NCI-H2107 treated with DMSO at 0.1 percent for 48 hours (cell line): ENCODE measurements at regions not wholly inside any gene's neighbourhood (a gene's known extent, or its start where the extent isn't known, plus 50 kb on each side); places are given as distances from the start of the nearest gene placed in this dataset.

Experiments
- DNase-seq: peaks from one replicate; lab custom pipeline; 2025; ENCODE audit not compliant: unreplicated experiment; lab: John Stamatoyannopoulos, UW

DNA sequence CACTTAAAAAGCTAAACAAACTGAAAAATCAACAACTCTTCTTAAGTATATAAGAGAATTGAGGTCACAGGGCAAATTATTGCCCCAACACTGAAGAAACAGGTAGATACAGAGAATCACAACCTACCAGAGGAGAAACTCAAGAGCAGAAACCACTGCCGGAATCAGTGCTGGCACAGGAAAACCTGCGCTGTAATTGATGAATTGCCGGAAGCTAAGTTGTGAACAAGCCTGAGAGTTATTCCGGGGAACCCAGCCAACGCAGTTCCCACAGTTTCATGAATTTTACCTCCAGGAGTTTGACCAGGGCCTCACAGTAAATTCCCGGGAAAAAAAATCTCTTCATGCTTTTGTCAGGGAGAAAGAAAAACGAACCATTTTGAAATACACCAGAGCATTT is 657.1 kb upstream of the BRINP3 start:
- DNase-seq = no peak

DNA sequence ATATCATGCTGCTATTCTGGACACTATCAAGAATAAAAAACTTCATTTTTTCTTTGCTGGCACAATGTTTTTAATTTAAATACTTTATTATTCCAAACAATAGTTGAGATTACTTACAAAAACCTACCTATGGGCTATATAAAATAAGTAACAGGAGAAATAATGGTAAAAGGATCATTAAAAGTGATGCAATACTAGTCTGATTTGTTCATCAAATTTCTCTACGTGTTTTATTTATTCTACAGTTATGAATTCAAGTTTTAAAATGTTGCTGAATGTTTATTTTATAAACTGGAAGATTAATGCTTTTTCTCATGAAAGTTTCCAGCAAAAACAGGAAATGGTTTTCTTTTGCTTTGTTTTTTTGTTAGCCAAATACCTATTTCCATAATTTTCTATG is 662.4 kb upstream of the BRINP3 start:
- DNase-seq = no peak

DNA sequence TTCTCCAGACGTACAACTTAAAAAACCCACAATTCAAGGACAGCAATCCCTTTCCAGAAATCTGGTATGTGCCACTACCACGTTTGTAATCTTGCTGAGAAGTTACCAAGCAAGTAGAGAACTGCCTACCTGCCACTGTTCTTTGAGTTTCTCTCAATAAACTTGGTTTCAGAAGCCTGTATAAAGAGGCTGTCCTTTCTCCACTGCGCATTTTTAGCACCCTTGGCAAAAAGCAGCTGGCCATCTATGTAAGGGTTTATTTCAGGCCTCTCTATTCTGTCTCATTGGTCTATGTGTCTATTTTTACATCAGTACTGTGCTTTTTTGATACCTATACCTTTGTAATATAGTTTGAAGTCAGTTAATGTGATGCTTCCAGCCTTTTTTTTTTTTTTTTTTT is 665.1 kb upstream of the BRINP3 start:
- no peak for DNase-seq

DNA sequence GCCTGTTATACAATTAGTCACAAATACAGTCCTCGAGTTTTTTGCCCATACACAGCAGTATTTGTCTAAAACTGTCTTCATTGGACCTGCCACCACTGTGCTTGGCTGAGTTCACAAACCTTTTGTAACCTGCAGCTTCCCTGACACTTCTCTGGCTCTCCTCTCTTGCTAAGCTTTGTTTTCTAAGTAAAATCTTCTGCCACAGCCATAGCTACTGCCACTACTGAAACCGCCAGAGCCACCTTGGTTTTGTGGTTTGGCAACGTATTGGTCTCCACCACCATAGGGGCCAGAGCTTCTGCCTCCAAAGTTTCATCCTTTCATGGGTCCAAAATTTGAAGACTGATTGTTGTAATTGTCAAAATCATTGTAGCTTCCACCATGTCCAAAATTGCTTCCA is 668.2 kb upstream of the BRINP3 start:
- no peak for DNase-seq

DNA sequence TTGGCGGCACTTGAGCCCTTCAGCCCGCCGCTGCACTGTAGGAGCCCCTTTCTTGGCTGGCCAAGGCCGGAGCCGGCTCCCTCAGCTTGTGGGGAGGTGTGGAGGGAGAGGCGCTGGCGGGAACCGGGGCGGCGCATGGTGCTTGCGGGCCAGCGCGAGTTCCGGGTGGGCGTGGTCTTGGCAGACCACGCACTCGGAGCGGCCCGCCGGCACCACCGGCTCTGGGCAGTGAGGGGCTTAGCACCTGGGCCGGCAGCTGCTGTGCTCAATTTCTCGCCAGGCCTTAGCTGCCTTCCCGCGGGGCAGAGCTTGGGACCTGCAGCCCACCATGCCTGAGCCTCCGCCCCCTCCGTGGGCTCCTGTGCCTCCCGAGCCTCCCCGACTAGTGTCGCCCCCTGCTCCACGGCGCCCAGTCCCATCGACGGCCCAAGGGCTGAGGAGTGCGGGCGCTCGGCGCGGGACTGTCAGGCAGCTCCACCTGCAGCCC is 673.7 kb upstream of the BRINP3 start:
- DNase-seq = no peak

DNA sequence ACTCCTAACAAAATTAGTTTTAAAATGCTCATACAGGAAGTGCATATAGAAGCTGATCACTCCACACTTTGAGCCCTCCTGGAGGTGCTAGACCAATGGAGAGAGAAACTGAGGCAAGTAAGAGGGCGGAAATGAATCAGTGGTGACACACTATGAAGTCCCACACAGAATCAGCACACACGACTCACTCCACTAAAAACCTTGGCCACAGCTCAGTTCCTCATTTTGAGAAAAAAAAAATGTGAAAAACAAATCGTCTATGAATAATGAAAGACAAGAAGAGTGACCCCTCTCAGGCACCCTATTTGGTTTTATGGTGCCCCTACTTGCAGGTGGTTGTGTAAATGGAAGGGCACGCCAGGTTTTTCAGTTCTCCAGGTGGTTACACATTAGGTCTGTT is 675.1 kb upstream of the BRINP3 start:
- DNase-seq = no peak

DNA sequence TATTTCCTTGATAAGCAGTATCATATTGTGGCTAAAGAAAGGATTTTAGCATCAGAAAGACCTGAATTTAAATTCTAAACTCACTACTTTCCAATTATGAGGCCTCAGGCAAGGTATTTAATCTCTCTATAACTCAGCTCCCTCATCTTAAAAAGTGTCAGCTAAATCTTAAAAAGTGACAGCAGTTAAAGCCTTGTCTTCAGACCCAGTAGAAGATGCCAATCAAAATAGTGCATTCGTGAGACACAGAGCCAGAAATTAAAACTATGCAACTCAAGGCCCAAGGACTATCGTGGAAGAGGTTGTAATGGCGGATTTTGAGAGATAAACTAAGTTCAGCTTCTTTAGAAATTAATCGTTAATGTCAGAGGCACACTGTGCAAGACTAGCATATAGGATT is 677.5 kb upstream of the BRINP3 start:
- no peak for DNase-seq

DNA sequence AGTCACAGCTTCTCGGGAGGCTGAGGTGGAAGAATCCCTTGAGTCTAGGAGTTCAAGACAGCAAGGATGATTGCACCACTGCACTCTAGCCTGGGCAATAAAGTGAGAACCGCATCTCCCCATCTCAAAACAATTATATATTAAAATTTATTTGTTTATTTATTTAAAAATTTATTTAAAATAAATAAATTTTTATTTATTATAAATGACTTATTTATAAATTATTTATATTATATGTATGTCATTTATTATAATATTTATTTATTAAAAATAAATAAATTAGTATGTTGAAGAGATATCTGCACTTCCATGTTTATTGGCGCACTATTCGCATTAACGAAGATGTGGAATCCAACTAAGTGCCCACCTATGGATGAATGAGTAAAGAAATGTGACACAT is 683.2 kb upstream of the BRINP3 start:
- DNase-seq = no peak

DNA sequence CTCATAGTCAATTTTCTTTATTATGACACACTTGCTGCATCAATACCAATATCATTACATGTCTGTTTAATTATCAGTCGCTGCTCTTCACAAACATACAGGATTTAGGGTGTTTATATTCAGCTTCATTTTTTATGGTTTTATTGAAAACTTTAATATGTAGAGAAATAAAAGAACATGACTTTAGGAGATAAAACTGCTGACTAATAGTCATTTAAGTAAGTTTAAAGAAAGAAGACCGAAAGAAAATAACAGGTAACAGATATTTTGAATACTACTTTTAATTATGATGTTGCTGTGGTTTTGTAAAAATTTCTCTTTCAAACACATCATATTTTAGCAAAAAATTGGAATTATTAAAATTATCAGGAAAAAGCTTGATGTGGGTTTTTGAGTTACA is 685.1 kb upstream of the BRINP3 start:
- no peak for DNase-seq

DNA sequence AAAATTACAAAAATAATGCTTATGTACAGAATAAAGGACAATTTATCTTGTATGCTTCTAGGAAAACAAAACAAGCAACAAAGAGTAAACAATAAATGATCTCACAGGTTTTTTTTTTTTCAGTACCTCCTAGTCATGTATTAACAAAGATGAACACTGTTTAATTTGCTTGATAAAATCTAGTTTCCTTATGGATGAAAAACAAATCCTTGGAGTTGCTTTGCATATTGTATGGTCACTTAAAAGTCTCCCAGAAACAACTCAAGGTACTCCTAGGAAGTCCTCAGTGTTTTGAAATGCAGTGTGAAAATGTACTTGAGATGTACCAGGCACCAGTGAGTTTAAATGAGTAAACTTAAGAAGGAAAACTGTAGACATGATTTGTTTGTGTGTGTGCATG is 686.0 kb upstream of the BRINP3 start:
- DNase-seq = no peak

DNA sequence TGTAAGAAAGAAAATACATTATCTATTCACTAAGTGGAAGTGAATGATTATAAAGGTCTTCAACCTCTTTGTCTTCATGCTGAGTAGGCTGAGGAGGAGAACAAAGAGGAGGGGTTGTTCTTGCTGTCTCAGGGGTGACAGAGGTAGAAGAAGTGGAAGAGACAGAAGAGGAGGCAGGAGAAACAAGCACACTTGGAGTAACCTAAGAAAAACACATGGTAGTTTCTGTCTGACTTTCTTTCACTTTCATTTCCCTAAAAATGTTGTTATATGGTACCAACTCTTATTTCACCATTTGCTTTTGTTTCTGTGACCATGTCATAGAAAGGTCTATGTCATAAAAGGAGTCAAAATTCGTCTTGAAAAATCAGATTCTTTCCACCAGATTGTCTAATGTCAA is 696.6 kb upstream of the BRINP3 start:
- DNase-seq = no peak

DNA sequence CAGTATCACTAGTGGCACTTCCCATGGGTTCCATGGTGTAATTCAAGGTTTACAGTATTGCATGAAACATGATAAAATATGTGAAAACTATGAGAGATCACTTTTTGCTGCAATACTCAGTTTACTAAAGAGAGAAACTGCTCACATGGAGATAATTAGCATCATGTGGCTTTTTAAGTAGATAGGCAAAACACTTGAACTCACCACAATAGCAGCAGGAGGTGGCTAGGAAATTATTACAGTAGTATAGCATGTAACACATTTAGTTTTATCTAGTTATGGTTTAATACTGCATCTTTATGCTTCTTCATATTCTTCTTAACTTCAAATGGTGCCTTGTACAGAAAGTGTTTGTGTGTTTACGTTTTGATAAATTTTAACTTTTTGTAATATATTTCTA is 698.5 kb upstream of the BRINP3 start:
- DNase-seq = peak; percentile 76

DNA sequence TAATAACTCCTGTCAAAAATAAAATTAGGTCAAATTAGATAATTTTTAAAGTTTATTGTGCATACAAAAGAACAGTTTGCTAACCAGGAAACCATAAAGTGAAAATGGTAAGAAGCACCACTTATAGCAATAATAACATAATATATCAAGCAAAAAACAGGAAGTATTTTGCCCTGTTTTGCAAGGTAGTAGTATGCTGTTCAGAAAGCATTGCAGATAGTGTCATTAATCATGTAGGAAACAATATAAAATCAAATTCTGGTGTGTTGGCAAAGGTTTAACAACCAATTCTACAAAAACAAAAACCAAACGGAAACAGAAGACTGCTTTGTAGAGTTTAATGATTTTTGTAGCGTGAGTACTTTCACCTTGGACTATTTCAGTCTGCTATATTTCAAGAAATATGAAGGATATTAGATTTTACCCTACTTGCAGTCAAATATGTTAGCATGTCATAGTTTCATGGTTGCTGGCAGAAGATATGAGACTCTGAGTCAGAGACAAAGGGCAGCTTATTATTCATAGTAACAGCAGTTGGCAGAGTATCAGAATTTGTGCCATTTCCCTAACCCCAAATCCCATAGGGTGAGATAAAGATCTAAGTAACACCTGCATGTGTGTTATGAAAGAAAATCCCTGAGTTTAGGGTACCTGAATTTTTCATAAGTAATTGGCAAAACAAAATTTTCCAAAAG is 729.0 kb upstream of the BRINP3 start:
- no peak for DNase-seq

DNA sequence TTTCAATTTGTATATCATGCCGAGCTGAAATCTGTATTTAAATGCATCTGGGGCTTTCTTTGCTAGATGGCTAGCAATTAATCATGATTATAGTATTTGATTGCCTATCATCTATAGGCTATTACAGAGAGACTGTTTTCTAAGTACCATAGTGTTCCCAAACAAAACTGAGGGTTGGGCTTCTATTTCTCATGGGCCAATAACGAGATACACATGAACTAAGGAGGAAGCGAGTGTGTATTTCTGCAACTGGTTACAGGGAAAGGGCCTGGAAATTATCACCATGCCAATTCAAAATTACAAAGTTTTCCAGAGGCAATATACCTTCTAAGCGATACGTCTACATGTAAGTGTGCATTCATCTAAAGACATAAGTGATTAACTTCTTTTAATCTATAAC is 744.5 kb upstream of the BRINP3 start:
- no peak for DNase-seq

DNA sequence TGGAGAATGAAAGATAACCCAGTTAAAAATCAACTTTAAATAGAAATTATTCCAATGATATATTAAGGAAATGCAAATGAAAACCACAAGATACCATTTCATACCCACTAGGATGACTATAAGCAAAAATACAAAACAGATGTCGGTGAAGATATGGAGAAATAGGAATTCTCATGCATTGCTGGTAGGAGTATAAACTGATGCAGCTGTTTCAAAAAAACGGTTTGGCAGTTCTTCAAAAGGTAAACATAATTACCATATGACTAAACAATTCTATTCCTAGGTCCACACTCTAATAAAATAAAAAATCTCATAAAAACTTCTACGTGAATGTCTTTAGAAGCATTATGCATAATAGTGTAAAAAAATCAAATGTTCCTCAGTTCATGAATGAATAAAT is 763.3 kb upstream of the BRINP3 start:
- DNase-seq = no peak

DNA sequence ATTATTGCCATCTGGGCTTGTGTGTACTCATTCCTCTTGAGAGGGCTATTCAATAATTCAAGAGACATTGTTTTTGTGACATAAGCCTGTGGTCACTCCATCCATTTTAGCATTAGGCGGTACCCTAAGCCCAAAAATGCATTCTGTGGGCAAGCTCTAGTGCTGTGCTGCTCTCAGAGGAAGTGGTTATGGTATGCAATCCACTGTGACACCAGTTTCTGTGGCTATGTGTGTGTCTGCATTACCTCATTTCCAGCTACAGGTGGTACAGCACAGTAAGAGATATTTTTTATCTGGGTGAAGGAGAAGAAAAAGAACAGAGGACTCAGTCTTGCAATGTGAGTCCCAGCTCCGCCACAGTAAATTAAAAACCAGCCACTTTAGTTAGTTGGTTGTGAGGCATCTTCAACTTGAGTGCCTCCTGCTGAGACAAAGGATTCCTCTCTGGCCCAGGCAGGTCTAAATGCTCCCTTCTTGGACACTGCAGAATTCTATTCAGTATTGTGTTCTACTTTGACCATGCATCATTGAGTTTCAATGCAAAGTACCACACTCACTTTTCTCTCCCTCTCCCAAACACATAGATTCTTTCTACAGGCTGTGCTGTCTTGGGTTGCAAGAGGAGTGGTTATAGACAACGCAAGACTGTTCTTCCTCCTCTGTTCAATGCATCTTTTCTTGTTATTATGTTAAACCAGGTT is 777.8 kb upstream of the BRINP3 start:
- peak; percentile 64 for DNase-seq

DNA sequence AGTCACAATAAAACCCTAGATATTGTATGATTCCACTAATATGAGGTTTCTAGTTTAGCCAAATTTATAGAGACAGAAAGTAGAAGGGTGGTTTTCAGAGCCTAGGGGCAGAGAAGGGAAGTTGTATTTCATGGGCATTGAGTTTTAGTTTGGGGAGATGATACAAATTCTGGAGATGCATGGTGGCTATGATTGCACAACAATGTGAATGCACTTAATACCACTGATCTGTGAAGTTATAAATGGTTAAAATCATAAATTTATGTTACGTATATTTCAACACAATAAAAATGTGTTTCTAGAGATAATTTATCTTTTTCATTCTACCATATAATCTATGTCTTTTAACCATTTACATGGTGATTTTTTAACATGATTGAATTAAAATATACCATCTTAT is 779.3 kb upstream of the BRINP3 start:
- no peak for DNase-seq

DNA sequence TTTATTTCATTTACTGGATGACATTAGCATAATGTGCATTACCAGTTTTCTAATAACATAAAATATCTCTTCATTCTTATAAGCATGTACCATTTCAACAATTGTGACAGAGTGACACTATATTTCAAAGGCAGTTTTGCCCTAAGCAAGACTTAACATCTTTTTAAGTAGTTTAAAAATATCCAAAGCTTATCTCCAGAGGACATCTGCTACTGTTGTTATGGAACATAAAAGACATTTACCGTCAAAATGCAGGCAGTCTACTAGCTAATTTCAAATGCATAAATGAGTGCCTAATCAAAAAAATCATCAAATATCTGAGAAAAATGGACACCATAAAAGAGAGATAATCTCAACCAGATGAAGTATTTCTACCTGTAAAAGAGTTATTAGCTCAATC is 782.4 kb upstream of the BRINP3 start:
- no peak for DNase-seq

DNA sequence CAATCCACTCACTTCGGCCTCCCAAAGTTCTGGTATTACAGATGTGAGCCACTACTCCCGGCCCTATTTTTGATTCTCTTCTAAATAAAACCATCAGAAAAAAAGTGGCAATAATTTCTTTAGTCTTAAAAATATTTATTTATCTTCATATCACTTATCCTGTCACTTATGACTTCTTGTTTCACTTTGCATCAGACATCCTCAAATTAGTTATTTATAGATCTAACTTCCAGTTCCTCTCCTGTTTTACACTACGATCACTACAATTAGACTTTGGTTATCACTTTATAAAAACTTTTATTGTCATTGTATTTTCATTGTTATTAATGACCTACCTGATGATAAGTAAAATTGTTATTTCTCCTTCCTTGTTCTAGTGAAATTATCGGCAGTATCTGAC is 783.4 kb upstream of the BRINP3 start:
- DNase-seq = no peak

DNA sequence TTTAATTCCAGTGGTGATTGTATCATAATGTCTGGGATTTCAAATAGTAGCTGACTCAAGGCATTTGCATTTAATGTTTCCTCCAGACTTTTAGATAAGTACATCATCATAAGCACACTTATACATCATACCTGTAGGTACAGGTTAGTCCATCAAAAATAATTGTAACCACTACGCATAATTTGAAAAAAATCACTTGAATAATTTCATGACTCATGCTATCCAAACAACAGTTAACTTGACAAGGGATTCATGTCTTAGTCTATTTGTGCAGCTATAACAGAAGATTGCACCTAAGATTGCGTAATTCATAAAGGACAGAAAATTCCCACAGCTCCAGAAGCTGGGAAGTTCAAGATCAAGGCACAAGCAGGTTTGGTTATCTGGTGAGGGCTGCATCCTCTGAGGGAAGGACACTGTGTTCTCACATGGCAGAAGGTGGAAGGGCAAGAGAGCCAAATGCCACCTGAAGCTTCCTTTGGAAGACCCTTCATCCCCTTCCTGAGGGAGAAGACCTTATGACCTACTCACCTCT is 801.7 kb upstream of the BRINP3 start:
- no peak for DNase-seq

DNA sequence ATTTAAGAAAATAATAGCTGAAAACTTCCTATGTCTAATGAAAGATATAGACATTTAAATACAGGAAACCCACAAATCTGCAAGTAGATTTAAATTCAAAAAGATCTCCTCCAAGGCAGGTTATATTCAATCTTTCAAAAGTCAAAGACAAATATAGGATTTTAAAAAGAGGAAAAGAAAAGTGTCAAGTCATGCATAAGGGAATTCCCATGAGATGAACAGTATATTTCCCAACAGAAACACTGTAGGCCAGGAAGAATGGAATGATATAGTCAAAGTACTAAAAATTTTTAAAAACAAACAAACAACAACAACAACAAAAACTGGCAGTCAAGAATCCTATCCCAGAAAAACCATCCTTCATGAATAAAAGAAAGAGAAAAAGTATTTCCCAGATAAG is 806.5 kb upstream of the BRINP3 start:
- no peak for DNase-seq

DNA sequence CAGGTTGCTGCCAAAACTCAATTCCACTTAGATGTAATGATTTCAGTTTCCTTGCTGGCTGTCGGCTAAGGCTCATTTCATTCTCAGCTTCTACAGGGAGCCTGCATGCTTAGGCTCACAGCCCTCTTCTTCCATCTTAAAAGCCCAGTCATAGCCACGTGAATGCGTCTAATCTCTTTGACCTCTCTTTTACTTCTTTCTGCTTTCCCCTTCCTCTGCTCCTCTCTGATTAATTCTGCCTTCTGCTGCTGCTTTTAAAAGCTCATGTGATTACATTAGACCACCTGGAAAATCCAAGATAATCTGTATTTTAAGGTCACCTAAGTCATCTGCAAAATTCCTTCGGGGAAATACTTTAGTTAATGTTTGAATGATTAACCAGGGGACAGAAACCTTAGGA is 812.8 kb upstream of the BRINP3 start:
- no peak for DNase-seq

DNA sequence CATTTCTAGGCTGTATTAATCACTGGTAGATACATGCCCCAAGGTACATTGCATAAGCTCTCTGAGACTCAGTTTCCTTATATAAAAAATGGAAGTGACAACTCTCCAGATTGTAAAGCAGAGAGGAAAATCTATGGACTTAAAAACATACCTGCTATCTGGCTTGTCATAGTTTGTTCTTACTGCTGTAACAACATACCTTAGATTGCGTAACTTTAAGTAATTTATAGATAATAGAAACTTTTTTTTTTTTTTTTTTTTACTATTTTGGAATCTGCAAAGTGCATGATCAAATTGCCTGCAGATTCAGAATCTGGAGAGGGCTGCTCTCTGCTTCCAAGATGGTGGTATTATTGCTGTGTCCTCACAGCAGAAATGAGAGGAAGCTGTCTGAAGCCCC is 827.7 kb upstream of the BRINP3 start:
- DNase-seq = no peak
